NCI-H2107 treated with DMSO at 0.1 percent for 48 hours (cell line): ENCODE measurements at regions not wholly inside any gene's neighbourhood (a gene's known extent, or its start where the extent isn't known, plus 50 kb on each side); places are given as distances from the start of the nearest gene placed in this dataset.
"Not testable (repeated sequence)": the region's sequence is repeated elsewhere in the genome, so short reads cannot be mapped to it uniquely, and the experiment has no call there.

Experiments
- DNase-seq: peaks from one replicate; lab custom pipeline; 2025; ENCODE audit not compliant: unreplicated experiment; lab: John Stamatoyannopoulos, UW

DNA sequence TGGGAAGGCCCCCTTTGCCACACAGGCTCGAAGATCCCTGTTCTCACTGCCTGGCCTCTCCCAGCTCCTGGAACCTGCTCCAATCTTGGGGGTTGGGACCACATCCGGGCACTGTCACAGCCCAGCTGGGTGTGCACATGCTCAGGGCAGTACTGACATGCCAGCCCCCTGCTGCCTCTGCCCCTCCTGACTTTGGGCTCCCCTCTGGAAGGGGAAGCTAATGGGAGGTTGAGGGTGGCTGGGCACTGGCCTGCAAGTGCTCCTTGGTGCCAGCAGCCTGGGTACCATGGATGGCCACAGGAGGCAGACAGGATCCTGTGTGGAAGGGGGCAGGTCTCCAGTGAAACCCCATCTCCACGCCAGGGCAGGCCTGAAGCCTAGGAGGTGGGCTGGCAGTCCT, 126.1 kb upstream of the NOL4 start:
- no peak for DNase-seq

DNA sequence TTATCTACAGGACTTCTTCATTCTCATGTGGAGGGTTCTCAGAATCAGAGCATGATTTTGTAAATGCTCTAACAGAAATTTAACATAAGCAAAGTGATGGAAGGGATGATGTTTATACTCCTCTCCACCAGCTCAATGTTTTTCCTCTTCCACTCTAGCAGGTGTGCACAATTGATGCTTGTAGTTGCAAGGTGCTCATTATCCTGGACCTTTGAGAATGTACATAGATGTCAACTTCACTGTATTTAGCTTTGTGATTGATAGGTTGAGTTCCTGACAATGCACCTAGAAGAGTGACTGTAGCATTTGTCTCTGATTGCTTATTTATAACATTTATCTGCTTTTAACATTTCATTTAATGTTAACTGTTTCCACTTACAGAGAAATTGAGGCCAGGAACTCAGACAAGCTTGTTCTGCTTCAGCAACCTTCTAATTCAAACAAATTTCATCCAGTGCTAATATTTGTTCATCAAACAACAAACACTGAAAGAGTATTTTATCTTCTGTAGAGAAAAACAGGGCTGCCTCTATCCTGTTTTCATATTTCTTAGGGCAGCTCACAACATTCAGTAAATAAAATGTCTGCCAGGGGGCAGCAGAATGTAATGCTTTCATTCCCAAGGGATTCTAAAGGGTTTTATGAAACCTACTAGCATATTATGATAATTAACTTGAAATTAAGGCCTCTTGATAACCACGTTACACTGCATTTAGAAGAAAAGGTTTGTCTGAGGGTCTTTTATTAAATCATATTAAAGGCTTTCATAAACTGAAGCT, 127.9 kb upstream of the NOL4 start:
- DNase-seq = no peak

DNA sequence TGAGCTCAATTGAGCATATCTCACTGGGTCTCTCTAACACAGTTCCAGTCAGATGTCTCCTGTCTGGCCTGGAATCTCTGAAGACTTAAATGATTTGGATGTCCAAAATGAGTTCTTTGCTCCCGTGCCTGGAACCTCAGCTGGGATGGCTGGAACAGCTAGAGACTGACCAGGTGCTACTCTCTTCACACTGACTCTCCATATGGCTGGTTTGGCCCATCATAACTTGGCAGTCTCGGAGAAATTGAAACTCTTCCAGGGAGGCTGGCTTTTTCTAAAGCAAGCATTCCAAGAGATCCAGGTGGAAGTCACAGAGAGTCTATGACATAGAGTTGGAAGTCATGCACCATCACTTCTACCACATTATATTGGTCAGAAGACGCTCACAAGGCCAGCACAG, 129.6 kb upstream of the NOL4 start:
- no peak for DNase-seq

DNA sequence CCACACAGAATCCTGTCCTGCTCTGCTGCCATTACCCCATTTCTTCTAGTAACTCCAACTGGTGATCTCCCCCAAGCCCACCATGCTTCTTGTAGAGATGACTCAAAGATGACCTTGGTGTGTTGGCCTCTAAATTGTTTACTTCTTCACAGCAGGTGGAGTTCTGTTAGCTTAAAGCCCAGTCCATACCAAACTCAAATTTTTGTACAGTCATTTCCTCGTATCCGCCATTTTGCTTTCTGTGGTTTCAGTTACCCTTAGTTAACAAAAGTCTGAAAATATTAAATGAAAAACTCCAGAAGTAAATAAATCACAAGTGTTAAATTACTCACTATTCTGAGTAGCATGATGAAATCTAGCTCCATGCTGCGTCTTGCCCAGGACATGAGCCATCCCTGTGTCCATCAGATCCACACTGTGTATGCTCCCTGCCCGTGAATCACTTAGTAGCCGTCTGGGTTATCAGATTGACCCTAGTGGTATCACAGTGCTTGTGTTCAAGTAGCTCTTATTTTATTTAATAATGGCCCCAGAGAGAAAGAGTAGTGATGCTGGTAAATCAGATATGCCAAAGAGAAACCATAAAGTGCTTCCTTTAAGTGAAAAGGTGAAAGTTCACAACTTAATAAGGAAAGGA, 133.3 kb upstream of the NOL4 start:
- DNase-seq = no peak

DNA sequence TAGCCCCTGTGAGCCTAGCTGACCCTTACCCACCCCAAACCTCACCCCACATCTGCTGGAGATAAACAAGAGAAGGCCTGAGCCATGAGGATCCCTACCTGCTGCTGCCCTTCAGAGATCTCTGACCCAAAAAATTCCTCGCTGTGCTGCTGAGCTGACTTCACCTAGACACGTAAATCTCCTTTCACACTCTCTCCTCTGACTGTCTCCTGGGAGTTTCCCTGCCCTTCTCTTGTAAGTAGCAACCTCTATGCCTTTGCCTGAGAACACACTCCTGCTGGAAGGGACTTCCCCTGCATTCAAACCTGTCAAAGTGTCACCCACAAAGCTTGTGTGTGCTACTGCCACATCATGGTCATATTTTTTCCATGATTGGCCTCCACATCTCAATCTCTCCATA, 134.2 kb upstream of the NOL4 start:
- no peak for DNase-seq

DNA sequence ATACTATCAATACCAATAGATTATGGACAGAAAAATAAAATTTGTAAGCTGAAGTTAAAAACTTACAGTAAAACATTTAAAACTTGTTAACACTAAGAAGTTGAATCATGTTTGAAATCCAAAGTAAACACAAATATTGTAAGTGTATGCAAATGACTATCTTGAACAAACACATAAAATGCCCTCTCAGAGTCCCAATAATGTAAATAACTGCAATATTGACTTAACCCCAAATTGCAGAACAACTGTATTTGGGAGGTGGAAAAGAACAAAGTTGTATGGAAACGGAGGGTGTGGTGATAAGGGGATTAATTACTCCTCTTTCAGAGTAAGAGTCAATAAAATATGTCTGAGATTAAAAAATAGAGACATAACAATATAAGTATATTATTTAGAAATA, 140.0 kb upstream of the NOL4 start:
- DNase-seq = no peak

DNA sequence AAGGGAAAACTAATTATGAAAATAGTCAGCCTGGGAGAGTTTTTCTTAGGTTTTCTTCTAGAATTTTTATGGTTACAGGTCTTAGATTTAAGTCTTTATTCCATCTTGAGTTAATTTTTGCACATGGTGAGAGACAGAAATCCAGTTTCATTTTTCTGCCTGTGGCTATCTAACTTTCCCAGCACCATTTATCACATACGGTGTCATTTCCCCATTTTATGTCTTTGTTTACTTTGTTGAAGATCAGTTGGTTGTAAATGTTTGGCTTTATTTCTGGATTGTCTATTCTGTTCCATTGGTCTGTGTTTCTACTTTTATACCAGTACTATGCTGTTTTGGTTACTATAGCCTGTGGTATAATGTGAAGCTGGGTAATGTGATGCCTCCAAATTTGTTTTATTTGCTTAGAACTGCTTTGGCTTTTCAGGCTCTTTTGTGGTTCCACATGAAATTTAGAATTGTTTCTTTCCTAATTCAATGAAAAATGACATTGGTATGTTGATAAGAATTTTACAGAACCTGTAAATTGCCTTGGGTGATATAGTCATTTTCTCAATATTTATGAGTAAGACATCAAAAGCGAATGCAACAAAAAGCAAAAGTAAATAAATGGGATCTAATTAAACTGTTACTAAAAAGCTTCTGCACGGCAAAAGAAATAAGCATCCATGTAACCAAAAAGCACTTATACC, 146.1 kb upstream of the NOL4 start:
- DNase-seq = no peak

DNA sequence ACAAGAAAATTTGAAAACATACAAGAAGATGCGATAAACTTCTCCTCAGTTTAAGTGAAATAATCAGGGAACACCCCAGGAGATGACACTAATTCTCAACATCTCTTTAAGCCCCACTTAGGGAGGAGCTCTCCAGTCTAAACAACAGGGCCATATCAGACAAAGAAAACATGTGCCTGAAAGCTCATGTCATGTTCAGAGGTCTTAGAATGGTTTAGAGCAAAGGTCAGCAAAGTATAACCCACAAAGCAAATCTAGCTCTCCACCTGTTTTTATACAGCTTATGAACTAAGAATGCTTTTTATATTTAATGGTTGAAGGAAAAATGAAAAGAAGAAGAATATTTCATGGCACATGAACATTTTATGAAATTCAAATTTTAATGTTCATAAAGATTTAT, 155.6 kb upstream of the NOL4 start:
- DNase-seq = no peak

DNA sequence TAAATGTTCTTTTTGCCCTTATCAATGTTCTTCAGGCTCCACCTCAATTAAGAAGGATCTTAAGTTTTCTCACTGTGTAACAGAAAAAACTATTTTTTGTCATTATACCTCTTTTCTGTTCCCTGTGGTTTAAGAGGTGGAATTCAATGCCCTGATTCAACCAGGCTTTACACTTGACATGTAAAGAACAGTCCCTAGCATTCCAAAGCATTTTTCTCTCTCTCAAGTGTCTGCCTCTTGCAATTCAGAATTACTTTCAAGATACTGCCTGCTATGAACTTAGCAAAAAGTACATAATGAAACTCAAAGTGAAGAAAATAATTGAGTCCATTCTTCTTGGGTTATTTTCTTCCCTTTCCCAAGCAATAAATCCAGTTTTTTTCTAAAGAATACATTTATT, 160.6 kb upstream of the NOL4 start:
- no peak for DNase-seq

DNA sequence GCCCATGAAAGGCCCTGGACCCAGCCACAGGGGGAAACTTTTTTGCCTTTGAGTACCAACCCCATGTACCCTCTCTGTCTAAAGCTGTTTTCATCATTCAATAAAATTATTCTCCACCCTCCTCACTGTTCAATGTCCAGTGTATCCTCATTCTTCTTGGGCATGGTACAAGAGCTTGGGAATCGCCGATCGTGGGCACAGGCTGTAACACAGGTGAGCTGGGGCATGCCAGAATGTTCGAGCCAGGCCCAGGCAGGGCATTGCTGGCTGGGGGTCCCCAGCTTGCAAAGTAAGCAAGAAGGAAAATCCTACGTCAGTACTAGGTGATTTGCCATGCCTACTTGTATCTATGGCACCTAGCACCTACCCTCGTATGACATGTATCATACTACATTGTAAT, 162.1 kb upstream of the NOL4 start:
- DNase-seq = no peak

DNA sequence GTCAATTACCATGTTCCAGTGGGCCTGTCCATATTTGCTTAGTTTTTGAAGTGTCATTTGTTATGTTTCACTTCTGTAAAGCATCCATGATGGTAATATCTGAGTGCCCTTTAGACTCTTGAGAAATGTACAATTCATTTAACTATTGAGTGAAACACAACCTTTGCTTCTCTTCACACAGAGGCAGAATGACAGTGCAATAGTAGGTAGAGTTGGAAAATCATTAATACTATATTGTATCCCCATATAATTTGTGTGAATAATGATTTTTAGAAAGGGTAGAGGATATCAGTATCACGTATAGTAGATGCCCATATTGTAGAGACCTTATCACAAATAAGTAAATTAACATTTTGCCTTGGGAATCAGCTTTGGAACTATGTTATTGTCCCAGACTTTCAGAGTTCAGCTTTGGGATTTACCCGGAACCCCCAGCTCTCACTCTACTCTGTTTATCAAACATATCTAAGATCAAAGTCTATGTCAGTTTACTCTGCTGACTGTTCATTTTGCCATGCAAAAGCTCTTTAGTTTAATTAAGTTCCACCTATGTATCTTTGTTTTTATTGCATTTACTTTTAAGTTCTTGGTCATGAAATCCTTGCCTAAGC, 172.7 kb upstream of the NOL4 start:
- DNase-seq = no peak

DNA sequence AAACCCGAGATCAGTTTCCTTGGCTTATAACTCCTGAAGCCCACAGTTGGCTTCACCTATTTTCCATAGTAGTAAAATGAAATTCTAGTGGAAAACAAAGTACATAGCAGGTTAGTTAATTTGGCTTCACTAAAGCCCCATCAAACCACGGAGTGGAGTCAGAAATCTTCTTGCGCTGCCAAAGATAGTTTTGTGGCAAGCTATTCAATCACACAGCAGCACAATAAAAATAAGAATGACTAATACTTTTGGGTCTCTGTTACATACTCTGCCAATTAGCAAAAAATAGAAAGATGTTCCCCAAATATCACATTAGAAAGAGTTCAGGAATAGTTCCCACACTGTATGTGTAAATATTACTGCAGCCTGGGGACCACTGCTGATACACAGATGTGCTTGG, 175.2 kb upstream of the NOL4 start:
- no peak for DNase-seq

DNA sequence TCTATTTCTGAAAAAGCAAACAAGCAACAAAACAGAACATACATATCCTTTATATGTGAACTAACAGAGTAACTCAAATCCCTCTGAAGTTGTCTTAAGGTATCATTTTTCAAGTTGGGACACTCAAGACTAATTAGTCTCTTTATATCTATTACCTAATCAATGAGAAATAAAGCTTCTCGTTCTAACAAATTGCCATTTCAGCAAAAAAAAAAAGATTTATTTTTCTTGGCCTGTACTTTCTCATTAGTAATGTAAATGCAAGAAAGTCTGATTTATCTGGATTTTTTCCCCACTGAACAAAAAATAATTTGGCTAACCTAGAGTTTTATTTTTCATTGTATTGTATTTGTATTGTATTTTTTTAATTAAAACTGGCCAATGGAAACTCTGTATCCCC, 176.1 kb upstream of the NOL4 start:
- DNase-seq = no peak

DNA sequence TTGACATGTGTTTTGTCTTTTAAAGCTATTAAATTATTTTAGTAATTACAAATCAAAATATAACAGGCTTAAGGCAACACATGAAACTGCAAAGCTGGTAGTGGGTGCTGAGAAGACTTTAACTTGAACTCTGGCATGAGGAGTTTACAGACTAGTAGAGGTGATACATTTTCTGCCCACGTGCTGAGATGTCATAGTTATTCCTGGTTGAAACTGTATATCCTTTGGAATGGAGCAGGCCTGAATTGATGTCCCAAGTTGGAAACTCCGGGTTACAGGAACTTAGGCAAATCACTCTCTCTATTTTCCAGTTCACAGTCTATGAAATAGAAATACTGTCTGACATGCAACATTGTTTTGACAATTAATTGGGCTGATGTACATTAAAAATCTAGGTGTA, 177.1 kb upstream of the NOL4 start:
- DNase-seq = no peak

DNA sequence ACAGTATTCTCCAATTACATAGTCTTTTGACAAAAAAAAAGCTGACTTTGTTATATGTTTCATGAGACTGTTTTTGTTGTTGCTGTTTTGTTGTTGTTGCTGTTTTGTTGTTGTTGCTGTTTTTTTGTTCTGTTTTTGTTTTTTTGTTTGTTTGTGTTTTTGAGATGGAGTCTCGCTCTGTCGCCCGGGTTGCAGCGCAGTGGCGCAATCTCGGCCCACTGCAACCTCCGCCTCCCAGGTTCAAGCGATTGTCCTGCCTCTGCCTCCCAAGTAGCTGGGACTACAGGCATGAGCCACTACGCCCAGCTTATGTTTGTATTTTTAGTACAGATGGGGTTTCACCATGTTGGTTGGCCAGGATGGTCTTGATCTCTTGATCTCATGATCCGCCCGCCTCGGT, 182.8 kb upstream of the NOL4 start:
- DNase-seq = not testable (repeated sequence)

DNA sequence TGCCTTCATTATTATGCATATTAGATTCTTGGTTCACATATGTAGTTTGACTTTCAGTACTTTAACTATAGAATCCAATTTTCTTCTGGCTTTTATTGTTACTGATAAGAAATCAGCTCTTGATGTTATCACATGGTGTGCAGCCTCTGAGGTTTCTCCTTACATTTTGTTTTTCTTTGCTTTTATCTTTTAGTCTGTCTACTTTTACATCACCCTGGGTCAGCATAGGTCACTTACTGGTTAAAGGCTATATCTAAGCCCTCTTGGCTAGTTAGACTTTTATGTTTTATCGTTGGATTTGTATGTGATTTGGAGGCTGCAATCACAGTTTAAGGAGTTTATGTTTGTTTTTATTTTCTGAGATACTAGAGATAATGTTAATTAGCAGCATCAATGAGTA, 187.2 kb upstream of the NOL4 start:
- DNase-seq = no peak

DNA sequence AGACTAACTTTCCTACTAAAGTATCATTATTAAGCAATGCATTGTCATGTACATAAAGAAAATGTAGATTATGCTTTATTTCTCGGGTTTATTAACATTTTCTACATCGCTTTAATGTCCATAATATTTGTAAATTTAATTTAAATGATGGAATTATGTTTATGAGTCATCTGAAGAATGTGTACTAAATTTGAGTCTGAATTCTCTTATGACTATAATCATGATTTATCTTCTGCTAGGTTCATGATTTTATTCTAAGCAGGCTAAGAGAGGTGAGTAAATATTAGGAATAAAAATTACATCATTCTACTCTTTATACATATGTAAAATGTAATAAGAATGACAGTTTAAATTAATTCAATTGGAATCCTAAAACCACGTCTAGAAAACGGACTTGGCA, 206.3 kb upstream of the NOL4 start:
- no peak for DNase-seq

DNA sequence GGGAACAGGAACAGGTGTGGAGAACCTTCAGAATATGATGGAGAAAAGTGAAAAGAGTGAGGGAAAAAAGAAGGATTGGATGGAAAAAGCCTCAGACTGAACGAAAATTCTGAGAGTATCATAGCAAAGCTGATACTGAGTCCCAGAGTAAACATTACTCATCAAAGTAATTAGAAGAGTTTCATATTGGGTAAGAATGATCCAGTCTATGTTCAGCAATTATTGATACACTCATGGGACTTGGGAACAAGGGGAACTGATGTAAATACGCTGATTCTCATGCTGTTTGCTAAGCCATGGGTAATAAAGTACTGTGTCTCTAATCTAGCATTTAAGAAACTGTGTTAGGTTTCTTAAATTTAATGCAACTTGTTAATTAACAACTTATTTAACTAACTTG, 219.9 kb upstream of the NOL4 start:
- no peak for DNase-seq

DNA sequence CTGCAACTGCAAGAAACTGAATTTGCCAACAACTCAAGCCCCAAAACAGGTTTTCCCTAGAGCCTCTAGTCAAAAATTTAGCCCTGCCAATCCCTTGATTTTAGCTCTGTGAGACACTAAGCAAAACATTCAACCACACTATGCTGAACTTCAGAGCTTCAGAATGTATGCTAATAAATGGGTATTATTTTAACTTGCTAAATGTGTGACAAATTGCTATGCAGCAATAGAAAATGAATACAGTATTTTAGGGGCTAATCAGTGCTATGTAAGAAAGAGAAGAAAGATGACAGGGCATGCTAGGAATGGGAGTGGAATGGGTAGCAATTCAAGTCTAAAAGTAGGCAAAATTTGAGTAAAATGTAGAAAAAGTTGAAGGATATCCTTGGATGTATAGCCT, 223.9 kb upstream of the NOL4 start:
- DNase-seq = no peak

DNA sequence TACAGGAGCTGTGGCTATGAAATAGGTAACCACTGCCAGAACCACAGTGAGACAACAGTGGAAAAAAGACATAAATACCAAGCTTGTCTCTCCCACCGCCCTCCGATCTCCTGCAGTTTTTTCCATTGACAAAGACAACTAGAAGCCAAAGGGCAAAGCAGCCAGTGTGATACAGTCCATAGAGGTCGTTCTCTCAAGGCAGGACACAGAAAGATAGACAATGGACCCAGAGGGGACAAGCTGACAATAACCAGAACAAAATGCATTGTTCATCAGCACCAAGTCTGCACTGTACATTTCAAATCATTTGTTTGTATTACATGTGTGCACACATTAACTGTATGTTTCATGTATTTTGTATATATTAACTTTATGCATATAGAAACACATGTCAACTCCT, 233.0 kb upstream of the NOL4 start:
- DNase-seq = no peak

DNA sequence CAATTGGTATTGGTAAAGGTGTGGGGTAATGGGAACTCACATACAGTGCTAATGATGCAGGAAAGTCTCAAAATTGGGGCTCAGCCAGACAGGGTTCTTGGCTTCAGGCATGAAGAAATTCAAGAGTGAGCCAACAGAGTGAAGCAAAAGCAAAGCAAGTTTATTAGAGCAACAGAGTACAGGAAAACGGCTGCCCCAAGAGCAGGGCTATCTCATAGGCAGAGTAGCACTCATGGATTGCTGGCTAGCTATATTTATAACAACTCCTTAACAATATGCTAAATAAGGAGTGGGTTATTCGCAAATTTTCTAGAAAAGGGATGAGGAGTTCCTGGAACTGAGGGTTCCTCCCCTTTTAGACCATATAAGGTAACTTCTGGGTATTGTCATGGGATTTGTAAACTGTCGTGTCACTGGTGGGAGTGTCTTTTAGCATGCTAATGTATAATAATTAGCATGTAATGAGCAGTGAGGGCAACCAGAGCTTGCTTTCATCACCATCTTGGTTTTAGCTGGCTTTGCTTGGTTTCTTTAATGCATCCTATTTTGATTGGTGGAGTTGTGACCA, 233.8 kb upstream of the NOL4 start:
- no peak for DNase-seq

DNA sequence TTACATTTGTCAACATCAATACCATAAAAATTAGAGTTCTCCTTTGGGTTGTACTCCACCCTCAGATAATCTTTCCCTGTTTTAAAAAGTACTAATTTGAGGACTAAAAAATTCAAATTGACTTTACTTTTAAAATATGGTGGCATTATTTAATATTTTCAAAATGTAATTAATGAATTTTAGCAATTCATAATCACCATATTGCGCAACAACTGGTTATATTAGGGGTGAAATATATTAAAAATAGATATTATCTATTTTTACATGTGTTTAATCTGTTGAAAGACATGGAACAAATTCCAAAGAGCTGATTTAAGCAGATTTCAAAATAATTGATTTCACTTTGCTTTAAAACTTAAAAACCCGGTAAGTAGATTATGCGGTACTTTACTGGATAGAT, 236.6 kb upstream of the NOL4 start:
- no peak for DNase-seq
